ENCODE measurements at regions not wholly inside any gene's neighbourhood (a gene's known extent, or its start where the extent isn't known, plus 50 kb on each side); places are given as distances from the start of the nearest gene placed in this dataset.

DNA sequence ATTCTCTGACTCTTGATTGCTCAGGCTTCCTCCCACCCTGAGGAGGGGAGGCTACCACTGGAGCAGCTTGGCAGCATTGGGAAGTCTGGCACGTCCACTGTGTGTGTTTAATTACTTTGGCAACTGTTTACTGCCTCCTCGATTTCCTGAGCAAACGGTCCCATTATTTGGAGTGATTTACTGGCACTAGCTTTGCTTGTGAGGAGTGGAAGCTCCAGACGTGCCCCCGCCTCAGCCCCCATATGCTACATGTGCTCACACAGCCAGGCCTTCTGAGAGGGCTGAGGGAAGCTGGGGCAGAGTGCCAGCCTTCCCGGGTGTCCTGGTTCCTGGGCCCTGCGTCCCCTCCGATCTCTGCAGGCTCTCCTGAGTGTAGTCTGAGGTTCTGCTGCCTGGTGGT, 306.2 kb downstream of the PTPRU start:
- no peaks in the 10 kb centered on the region; a peak in 1 of 4 replicates for H3K27me3 ChIP-seq (replicated peaks in 1 of 2; ENCODE audit: control insufficient read depth in 2 of 2, insufficient read depth in 2 of 2, low read length in 1 of 2)
- ChIA-PET RAD21 (ENCODE audit: unreplicated experiment) (no interaction called here), POLR2A (no interaction called here), SMC1A (ENCODE audit: uncharacterized antibody, unreplicated experiment) (no interaction called here), CTCF (no interaction called here)
- no peak overlapping the region for H3K4me2 ChIP-seq (ENCODE audit: control insufficient read depth, insufficient read depth)
- H3K4me1 ChIP-seq (ENCODE audit: control insufficient read depth, insufficient read depth, low read length) = no peaks in the 10 kb centered on the region
- H3K9me3 ChIP-seq (replicated peaks; ENCODE audit: control insufficient read depth, insufficient read depth, low read length) = no peaks in the 10 kb centered on the region
- in situ Hi-C loops (cut with MboI) = no loop called here
- intact Hi-C loops (cut with micrococcal nuclease; ENCODE audit: unreplicated experiment) = no loop called here
- H3K36me3 ChIP-seq (ENCODE audit: control insufficient read depth in 2 of 2, insufficient read depth in 2 of 2, low read length in 1 of 2) = no peaks in the 10 kb centered on the region
- no peaks in the 10 kb centered on the region for H4K20me1 ChIP-seq (ENCODE audit: control insufficient read depth, insufficient read depth)
- no peak overlapping the region for H3K9ac ChIP-seq (ENCODE audit: control insufficient read depth, insufficient read depth, low read length)
- no peak overlapping the region for H3K4me3 ChIP-seq
- ATAC-seq (no peak), DNase-seq (ENCODE audit: low read depth, low spot score) (no peak), FAIRE-seq (no peak)
- H3K79me2 ChIP-seq (ENCODE audit: control insufficient read depth, insufficient read depth, low read length) = no peaks in the 10 kb centered on the region
- no peak overlapping the region for H2AFZ ChIP-seq (ENCODE audit: control insufficient read depth, low read depth, low read length)
- BruUV-seq (replicated peaks) = no TSS peak
- WGBS (ENCODE audit: insufficient coverage, insufficient replicate concordance, low lambda C conversion rate, missing lambda C conversion rate) = 1% methylated on average over 8 of the region's 8 CpGs
- no peak overlapping the region for H3K27ac ChIP-seq (ENCODE audit: control insufficient read depth, insufficient read depth)
- TF ChIP-seq BACH1 (IDR thresholded peaks at IDR 0.05; ENCODE audit: borderline replicate concordance) (no peak), RB1 (IDR thresholded peaks at IDR 0.05; ENCODE audit: borderline replicate concordance) (no peak), NKRF (conservative IDR thresholded peaks at IDR 0.05) (no peak), SMAD1 (IDR thresholded peaks at IDR 0.05; ENCODE audit: low read depth, partially characterized antibody) (no peak), CHD1 (IDR thresholded peaks at IDR 0.05; ENCODE audit: low read depth, low read length) (no peak), NFYA (IDR thresholded peaks at IDR 0.05; ENCODE audit: borderline replicate concordance, low read depth, low read length) (no peak), ZNF24 (IDR thresholded peaks at IDR 0.05) (no peak), MYB (IDR thresholded peaks at IDR 0.05; ENCODE audit: borderline replicate concordance, low read depth, low read length) (no peak), RCOR1 (conservative IDR thresholded peaks at IDR 0.05; ENCODE audit: low read depth, low read length) (no peak), MYC (IDR thresholded peaks at IDR 0.05; ENCODE audit: insufficient read depth, insufficient read length, insufficient replicate concordance, low read length, severe bottlenecking) (no peak), EZH2 (IDR thresholded peaks at IDR 0.05; ENCODE audit: borderline replicate concordance, control insufficient read depth, low read depth, low read length) (no peak), TARDBP (IDR thresholded peaks at IDR 0.05; ENCODE audit: borderline replicate concordance) (no peak), MTA2 (IDR thresholded peaks at IDR 0.05; ENCODE audit: low read depth) (no peak), MAX (IDR thresholded peaks at IDR 0.05; ENCODE audit: low read depth, low read length) (no peak), ESRRA (IDR thresholded peaks at IDR 0.05; ENCODE audit: low read length) (no peak), CHD2 (IDR thresholded peaks at IDR 0.05; ENCODE audit: borderline replicate concordance, low read depth, low read length) (no peak)
- TF ChIP-seq, protein P1, sequence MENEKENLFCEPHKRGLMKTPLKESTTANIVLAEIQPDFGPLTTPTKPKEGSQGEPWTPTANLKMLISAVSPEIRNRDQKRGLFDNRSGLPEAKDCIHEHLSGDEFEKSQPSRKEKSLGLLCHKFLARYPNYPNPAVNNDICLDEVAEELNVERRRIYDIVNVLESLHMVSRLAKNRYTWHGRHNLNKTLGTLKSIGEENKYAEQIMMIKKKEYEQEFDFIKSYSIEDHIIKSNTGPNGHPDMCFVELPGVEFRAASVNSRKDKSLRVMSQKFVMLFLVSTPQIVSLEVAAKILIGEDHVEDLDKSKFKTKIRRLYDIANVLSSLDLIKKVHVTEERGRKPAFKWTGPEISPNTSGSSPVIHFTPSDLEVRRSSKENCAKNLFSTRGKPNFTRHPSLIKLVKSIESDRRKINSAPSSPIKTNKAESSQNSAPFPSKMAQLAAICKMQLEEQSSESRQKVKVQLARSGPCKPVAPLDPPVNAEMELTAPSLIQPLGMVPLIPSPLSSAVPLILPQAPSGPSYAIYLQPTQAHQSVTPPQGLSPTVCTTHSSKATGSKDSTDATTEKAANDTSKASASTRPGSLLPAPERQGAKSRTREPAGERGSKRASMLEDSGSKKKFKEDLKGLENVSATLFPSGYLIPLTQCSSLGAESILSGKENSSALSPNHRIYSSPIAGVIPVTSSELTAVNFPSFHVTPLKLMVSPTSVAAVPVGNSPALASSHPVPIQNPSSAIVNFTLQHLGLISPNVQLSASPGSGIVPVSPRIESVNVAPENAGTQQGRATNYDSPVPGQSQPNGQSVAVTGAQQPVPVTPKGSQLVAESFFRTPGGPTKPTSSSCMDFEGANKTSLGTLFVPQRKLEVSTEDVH (IDR thresholded peaks at IDR 0.05; ENCODE audit: low read depth, partially characterized antibody) = no peak
- TF ChIP-seq, protein P2, sequence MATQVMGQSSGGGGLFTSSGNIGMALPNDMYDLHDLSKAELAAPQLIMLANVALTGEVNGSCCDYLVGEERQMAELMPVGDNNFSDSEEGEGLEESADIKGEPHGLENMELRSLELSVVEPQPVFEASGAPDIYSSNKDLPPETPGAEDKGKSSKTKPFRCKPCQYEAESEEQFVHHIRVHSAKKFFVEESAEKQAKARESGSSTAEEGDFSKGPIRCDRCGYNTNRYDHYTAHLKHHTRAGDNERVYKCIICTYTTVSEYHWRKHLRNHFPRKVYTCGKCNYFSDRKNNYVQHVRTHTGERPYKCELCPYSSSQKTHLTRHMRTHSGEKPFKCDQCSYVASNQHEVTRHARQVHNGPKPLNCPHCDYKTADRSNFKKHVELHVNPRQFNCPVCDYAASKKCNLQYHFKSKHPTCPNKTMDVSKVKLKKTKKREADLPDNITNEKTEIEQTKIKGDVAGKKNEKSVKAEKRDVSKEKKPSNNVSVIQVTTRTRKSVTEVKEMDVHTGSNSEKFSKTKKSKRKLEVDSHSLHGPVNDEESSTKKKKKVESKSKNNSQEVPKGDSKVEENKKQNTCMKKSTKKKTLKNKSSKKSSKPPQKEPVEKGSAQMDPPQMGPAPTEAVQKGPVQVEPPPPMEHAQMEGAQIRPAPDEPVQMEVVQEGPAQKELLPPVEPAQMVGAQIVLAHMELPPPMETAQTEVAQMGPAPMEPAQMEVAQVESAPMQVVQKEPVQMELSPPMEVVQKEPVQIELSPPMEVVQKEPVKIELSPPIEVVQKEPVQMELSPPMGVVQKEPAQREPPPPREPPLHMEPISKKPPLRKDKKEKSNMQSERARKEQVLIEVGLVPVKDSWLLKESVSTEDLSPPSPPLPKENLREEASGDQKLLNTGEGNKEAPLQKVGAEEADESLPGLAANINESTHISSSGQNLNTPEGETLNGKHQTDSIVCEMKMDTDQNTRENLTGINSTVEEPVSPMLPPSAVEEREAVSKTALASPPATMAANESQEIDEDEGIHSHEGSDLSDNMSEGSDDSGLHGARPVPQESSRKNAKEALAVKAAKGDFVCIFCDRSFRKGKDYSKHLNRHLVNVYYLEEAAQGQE (IDR thresholded peaks at IDR 0.05; ENCODE audit: low read depth, low read length) = no peak
